ENCODE measurements at regions not wholly inside any gene's neighbourhood (a gene's known extent, or its start where the extent isn't known, plus 50 kb on each side); places are given as distances from the start of the nearest gene placed in this dataset.

DNA sequence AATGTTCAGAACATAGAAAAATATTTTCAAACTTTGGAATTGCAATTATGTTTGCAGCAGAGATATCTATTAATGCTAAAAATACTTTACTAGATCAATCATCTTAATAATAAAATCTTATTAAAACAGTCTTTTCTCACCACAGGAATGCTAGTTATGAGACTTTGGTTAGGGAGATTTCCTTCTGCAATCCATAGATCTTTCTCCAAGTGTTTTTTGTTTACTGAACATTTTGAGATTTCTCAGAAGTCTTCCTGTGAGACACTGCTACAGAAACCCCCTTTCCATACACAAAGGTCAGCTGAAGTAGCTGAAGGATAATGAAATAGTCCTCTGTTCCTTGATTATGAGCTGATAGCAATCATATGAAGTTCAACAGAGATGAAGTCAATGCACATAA is 59.4 kb upstream of the RAPH1 start:
- TF ChIP-seq CTCF (IDR thresholded peaks at IDR 0.05) (no peak), POLR2A (IDR thresholded peaks at IDR 0.05) (no peak)
- intact Hi-C loops (cut with DNase I; ENCODE audit: low total_unique reads), result no loop called here
- no peak overlapping the region for H3K4me3 ChIP-seq (ENCODE audit: low read depth, poor library complexity, severe bottlenecking)
- DNase-seq (ENCODE audit: low spot score in 2 of 2), result no peak

- intact Hi-C loops (cut with DNase I; ENCODE audit: low total_unique reads), result no loop called here
- DNase-seq (ENCODE audit: low spot score in 2 of 2), result no peak
- TF ChIP-seq CTCF (IDR thresholded peaks at IDR 0.05), result no peak
- TF ChIP-seq POLR2A (IDR thresholded peaks at IDR 0.05), result no peak
- H3K4me3 ChIP-seq (ENCODE audit: low read depth, poor library complexity, severe bottlenecking), result no peak overlapping the region
- WGBS, 2 donors, result 69 to 72% methylated on average over 5 of the region's 5 CpGs
Measured at GRCh38 chr2:203596183-203596582, 61.1 kb upstream of the RAPH1 start.

GRCh38 chr2:203599509-203599908 is 64.4 kb upstream of the RAPH1 start:
- no peak overlapping the region for H3K4me3 ChIP-seq (ENCODE audit: low read depth, poor library complexity, severe bottlenecking)
- TF ChIP-seq CTCF (IDR thresholded peaks at IDR 0.05) (no peak), POLR2A (IDR thresholded peaks at IDR 0.05) (no peak)
- 87 to 89% methylated on average over 4 of the region's 4 CpGs for WGBS, 2 donors

GRCh38 chr2:203600286-203600685 is 65.2 kb upstream of the RAPH1 start:
- intact Hi-C loops (cut with DNase I; ENCODE audit: low total_unique reads), result no loop called here
- no peak for TF ChIP-seq CTCF (IDR thresholded peaks at IDR 0.05)
- no peak for TF ChIP-seq POLR2A (IDR thresholded peaks at IDR 0.05)
- H3K4me3 ChIP-seq (ENCODE audit: low read depth, poor library complexity, severe bottlenecking), result no peak overlapping the region
- DNase-seq (ENCODE audit: low spot score in 2 of 2), result no peak
- 94 to 96% methylated on average over 6 of the region's 6 CpGs for WGBS, 2 donors

More at GRCh38 chr2:203599509-203599908, 64.4 kb upstream of the RAPH1 start:
- no peak for DNase-seq (ENCODE audit: low spot score in 2 of 2)
- intact Hi-C loops (cut with DNase I; ENCODE audit: low total_unique reads), result no loop called here

- no peak overlapping the region for H3K4me3 ChIP-seq (ENCODE audit: low read depth, poor library complexity, severe bottlenecking)
- 69 to 80% methylated on average over 10 of the region's 10 CpGs for WGBS, 2 donors
- intact Hi-C loops (cut with DNase I; ENCODE audit: low total_unique reads), result no loop called here
- no peak for DNase-seq (ENCODE audit: low spot score in 2 of 2)
- TF ChIP-seq POLR2A (IDR thresholded peaks at IDR 0.05), result no peak
- no peak for TF ChIP-seq CTCF (IDR thresholded peaks at IDR 0.05)
Measured at GRCh38 chr2:203603456-203604389, 68.6 kb upstream of the RAPH1 start.

Measured in lower leg skin (tissue), 4 donors.